BJ (cell line): ENCODE measurements at regions not wholly inside any gene's neighbourhood (a gene's known extent, or its start where the extent isn't known, plus 50 kb on each side); places are given as distances from the start of the nearest gene placed in this dataset.

Experiments
- CTCF ChIA-PET: fragments of 350-600 bp; formaldehyde crosslinking; extraction: SDS; loops from one replicate; lab custom pipeline; 2021; ENCODE audit warnings: antibody characterized with exemption, inconsistent platforms; lab: Yijun Ruan, JAX
- POLR2A ChIA-PET: fragments of 300-600 bp; sonication (Branson Sonifier 250); formaldehyde crosslinking; extraction: SDS; loops from one replicate; lab custom pipeline; 2021; ENCODE audit warnings: antibody characterized with exemption; lab: Charles Lee
- DNase-seq: peaks from one replicate; pipeline ENCODE4 v3.0.0-alpha.2; 2011; ENCODE audit warnings: low read depth
- H3K27me3 ChIP-seq: 2 replicates; pipeline ENCODE4 v1.6.0; 2011; ENCODE audit warnings: low read length; ENCODE audit not compliant: control insufficient read depth, insufficient read depth
- H3K36me3 ChIP-seq: 2 replicates; pipeline ENCODE4 v1.5.1; 2011; ENCODE audit warnings: low read length; ENCODE audit not compliant: control insufficient read depth, insufficient read depth
- H3K4me3 ChIP-seq: 2 replicates; pipeline ENCODE4 v1.5.1; 2011; ENCODE audit warnings: low read depth, mild to moderate bottlenecking, control low read depth, low read length
- CTCF ChIP-seq: IDR thresholded peaks from 2 replicates; pipeline ENCODE4 v1.5.1; 2011; ENCODE audit warnings: low read depth, mild to moderate bottlenecking, control low read depth, inconsistent platforms, low read length, moderate library complexity; ENCODE audit not compliant: insufficient read depth

- ChIA-PET CTCF (interaction anchor here (1.3 kb wide), 1 partner anchor 16 kb away, joined by 3 read pairs; no protein-coding TSS in a partner anchor), POLR2A (no interaction called here)
- Histone ChIP-seq H3K27me3 (no peaks in the 10 kb centered on the region), H3K36me3 (no peaks in the 10 kb centered on the region), H3K4me3 (no peak overlapping the region)
- no peak for DNase-seq
- no peak for TF ChIP-seq CTCF
Observed at GRCh38 chr4:128735714-128736113, 73.8 kb upstream of the JADE1 start.

- Histone ChIP-seq H3K4me3 (no peak overlapping the region), H3K27me3 (no peaks in the 10 kb centered on the region), H3K36me3 (no peaks in the 10 kb centered on the region)
- ChIA-PET POLR2A (no interaction called here), CTCF (no interaction called here)
- TF ChIP-seq CTCF: no peak
- no peak for DNase-seq
Observed at GRCh38 chr4:128728190-128728589, 81.3 kb upstream of the JADE1 start.

GRCh38 chr4:128727658-128728057 lies 81.8 kb upstream of the JADE1 start:
- POLR2A ChIA-PET: no interaction called here
- H3K4me3 ChIP-seq: no peak overlapping the region
- CTCF ChIA-PET: no interaction called here
- H3K27me3 ChIP-seq: no peaks in the 10 kb centered on the region
- no peak for TF ChIP-seq CTCF
- no peaks in the 10 kb centered on the region for H3K36me3 ChIP-seq
- no peak for DNase-seq

- no peaks in the 10 kb centered on the region for H3K36me3 ChIP-seq
- H3K27me3 ChIP-seq: no peaks in the 10 kb centered on the region
- CTCF ChIA-PET: interaction anchor here (0.7 to 1.1 kb wide), 2 partner anchors 15 to 151 kb away, joined by 3 read pairs; no protein-coding TSS in a partner anchor
- no peak overlapping the region for H3K4me3 ChIP-seq
- no peak for DNase-seq
- TF ChIP-seq CTCF: no peak
- POLR2A ChIA-PET: no interaction called here
Observed at GRCh38 chr4:128725405-128726055, 84.0 kb upstream of the JADE1 start.

- POLR2A ChIA-PET: no interaction called here
Observed at GRCh38 chr4:128722911-128723310, 86.6 kb upstream of the JADE1 start.

More at GRCh38 chr4:128722911-128723310, 86.6 kb upstream of the JADE1 start:
- CTCF ChIA-PET: no interaction called here
- H3K4me3 ChIP-seq: no peak overlapping the region
- TF ChIP-seq CTCF: no peak
- DNase-seq: no peak
- no peaks in the 10 kb centered on the region for H3K36me3 ChIP-seq
- H3K27me3 ChIP-seq: no peaks in the 10 kb centered on the region
